ENCODE measurements at regions not wholly inside any gene's neighbourhood (a gene's known extent, or its start where the extent isn't known, plus 50 kb on each side); places are given as distances from the start of the nearest gene placed in this dataset.

DNA sequence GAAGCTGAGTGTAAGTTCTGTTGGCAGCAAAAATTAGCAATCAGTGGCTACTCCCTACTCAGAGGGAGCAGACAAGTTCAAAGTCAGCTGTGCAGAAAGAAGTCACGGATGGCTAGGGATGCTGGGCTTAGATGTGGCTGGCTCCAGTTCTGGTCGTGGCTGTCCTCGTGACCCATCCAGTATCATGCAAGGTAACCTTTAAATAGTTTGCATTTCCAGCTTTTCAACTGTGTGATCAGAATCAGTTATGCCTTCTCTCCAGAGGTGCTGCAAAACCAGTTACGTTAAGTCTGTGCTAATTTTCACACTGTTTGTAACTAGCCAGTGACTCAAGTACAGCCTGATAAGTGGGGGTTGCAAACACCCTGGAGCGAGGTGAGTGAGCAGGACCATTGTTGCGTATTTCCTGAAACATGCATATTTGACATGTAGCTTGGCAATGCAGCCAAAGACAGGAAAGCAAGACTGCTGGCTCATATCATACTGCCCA lies 302.4 kb downstream of the ATPSCKMT start:
- WGBS, 2 donors (ENCODE audit: low coverage in 1 of 2) = 33 to 63% methylated on average over 2 to 6 of the region's 6 CpGs
- H3K4me3 ChIP-seq = no peak overlapping the region
- no peaks in the 10 kb centered on the region for H3K27me3 ChIP-seq
- H3K9me3 ChIP-seq = no peaks in the 10 kb centered on the region
- no peaks in the 10 kb centered on the region for H3K4me1 ChIP-seq
- ATAC-seq = no peak
- TF ChIP-seq, protein P1, sequence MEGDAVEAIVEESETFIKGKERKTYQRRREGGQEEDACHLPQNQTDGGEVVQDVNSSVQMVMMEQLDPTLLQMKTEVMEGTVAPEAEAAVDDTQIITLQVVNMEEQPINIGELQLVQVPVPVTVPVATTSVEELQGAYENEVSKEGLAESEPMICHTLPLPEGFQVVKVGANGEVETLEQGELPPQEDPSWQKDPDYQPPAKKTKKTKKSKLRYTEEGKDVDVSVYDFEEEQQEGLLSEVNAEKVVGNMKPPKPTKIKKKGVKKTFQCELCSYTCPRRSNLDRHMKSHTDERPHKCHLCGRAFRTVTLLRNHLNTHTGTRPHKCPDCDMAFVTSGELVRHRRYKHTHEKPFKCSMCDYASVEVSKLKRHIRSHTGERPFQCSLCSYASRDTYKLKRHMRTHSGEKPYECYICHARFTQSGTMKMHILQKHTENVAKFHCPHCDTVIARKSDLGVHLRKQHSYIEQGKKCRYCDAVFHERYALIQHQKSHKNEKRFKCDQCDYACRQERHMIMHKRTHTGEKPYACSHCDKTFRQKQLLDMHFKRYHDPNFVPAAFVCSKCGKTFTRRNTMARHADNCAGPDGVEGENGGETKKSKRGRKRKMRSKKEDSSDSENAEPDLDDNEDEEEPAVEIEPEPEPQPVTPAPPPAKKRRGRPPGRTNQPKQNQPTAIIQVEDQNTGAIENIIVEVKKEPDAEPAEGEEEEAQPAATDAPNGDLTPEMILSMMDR (IDR thresholded peaks at IDR 0.05) = no peak
- TF ChIP-seq POLR2AphosphoS5 (IDR thresholded peaks at IDR 0.05) = no peak
- no peak for TF ChIP-seq POLR2A (IDR thresholded peaks at IDR 0.05)
- TF ChIP-seq EP300 (IDR thresholded peaks at IDR 0.05) = no peak
- no peak overlapping the region for H3K27ac ChIP-seq
- H3K36me3 ChIP-seq = no peaks in the 10 kb centered on the region

DNA sequence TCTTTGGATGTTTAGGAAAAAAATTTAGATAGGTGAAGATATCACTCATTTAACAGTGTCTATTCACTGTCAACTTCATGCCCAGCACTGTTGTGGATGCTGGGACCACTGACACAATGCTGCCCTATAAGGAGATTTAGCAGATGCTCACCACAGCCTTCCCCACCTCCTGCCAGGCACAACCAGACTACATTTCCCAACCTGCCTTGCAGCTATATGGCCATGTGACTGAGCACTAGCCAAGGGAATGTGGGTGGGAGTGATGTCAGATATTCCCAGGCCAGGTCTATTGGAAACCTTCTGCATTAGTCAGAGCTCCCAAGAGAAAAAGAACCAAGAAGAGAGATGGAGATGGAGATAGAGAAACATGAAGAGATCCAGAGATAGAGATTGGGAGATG lies 302.6 kb upstream of the TAS2R1 start:
- Histone ChIP-seq H3K27me3 (no peaks in the 10 kb centered on the region), H3K4me1 (no peaks in the 10 kb centered on the region), H3K27ac (no peak overlapping the region), H3K36me3 (no peaks in the 10 kb centered on the region), H3K4me3 (no peak overlapping the region), H3K9me3 (peaks cover 0 to 3% (median 0%) of the 10 kb centered on the region in 3 donors)
- TF ChIP-seq POLR2A (IDR thresholded peaks at IDR 0.05) = no peak
- no peak for TF ChIP-seq EP300 (IDR thresholded peaks at IDR 0.05)
- TF ChIP-seq POLR2AphosphoS5 (IDR thresholded peaks at IDR 0.05) = no peak
- TF ChIP-seq, protein P1 (IDR thresholded peaks at IDR 0.05) = no peak
- ATAC-seq = no peak

DNA sequence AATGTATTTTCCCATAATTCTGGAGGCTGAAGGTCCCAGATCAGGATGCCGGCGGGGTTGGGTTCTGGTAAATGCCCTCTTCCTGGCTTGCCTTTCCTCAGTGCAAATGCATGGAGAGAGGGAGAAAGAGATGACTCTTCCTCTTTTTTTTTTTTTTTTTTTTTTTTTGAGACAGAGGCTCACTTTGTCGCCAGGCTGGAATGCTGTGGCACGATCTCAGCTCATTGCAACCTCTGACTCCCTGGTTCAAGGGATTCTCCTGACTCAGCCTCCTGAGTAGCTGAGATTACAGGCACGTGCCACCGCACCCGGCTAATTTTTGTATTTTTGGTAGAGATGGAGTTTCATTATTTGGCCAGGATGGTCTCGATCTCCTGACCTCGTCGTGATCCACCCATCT lies 300.0 kb upstream of the TAS2R1 start:
- 84% methylated on average over 10 of the region's 10 CpGs; no CpG with 5 or more reads in 1 of the 2 donors for WGBS, 2 donors (ENCODE audit: low coverage in 1 of 2)
- TF ChIP-seq POLR2A (IDR thresholded peaks at IDR 0.05) (no peak), POLR2AphosphoS5 (IDR thresholded peaks at IDR 0.05) (no peak)

DNA sequence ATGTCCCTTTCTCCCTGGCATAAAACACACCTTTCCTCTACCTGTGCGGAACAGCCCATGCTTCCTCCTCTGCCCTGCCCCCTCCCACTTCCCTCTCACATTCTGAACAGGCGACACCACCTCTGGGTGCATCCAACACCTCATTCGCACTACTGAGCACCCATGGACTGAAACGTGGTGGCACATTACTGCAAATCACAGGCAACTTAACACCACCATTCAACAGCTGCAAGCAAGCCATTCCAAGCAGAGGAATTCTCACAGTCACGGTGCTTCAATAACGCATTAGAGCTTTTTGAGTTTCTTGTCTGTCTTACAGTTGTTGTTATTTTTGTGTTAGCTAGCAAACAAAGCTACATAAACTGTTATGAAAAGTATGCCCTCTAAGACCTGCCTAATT lies 298.2 kb upstream of the TAS2R1 start:
- Histone ChIP-seq H3K27ac (no peak overlapping the region), H3K4me1 (no peaks in the 10 kb centered on the region), H3K36me3 (no peaks in the 10 kb centered on the region), H3K27me3 (no peaks in the 10 kb centered on the region), H3K4me3 (no peak overlapping the region), H3K9me3 (peaks cover 0 to 16% (median 0%) of the 10 kb centered on the region in 3 donors)
- ATAC-seq = no peak
- 31 to 48% methylated on average over 6 of the region's 6 CpGs for WGBS, 2 donors (ENCODE audit: low coverage in 1 of 2)
- TF ChIP-seq POLR2AphosphoS5 (IDR thresholded peaks at IDR 0.05) (no peak), EP300 (IDR thresholded peaks at IDR 0.05) (no peak), POLR2A (IDR thresholded peaks at IDR 0.05) (no peak)
- TF ChIP-seq, protein P1 (IDR thresholded peaks at IDR 0.05) = no peak

More for the DNA sequence above, 300.0 kb upstream of the TAS2R1 start:
- Histone ChIP-seq H3K4me1 (no peaks in the 10 kb centered on the region), H3K27me3 (no peaks in the 10 kb centered on the region), H3K9me3 (no peaks in the 10 kb centered on the region), H3K36me3 (no peaks in the 10 kb centered on the region), H3K27ac (no peak overlapping the region), H3K4me3 (no peak overlapping the region)
- no peak for ATAC-seq

DNA sequence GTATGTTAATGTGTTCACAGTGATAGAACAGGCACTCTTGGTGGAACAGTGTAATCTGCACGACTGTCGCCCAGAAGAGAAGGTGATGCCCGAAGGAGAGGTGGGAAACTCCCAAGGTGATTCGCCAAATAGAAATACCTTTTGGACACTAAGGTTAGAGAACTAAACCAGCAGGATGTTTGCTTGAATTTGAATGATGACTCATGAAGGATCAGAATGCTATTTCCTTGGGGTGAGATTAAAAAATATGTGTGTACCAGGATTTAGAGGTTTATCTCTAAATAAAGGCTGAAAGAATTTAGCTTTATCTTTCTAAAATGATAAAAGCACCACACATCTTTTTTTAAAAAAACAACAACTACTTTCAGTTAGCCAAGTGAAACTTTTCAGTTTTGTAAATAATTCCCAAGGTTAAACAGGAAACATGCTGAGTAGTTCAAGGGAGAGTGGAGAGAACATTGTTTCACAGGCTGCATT lies 297.4 kb upstream of the TAS2R1 start:
- ATAC-seq = no peak
- Histone ChIP-seq H3K9me3 (peaks cover 0 to 24% (median 0%) of the 10 kb centered on the region in 3 donors), H3K36me3 (no peaks in the 10 kb centered on the region), H3K4me3 (no peak overlapping the region), H3K27ac (no peak overlapping the region), H3K27me3 (no peaks in the 10 kb centered on the region), H3K4me1 (no peaks in the 10 kb centered on the region)
- WGBS, 2 donors (ENCODE audit: low coverage in 1 of 2) = 60 to 70% methylated on average over 1 to 4 of the region's 4 CpGs
- TF ChIP-seq POLR2A (IDR thresholded peaks at IDR 0.05) (no peak), EP300 (IDR thresholded peaks at IDR 0.05) (no peak), POLR2AphosphoS5 (IDR thresholded peaks at IDR 0.05) (no peak)
- TF ChIP-seq, protein P1 (IDR thresholded peaks at IDR 0.05) = no peak

All from gastroesophageal sphincter (tissue), 4 donors.